NCI-H226 (cell line): ENCODE measurements at regions not wholly inside any gene's neighbourhood (a gene's known extent, or its start where the extent isn't known, plus 50 kb on each side); places are given as distances from the start of the nearest gene placed in this dataset.

Source experiments
- DNase-seq: peaks from one replicate; pipeline ENCODE4 v3.0.0-alpha.2; 2015

DNA sequence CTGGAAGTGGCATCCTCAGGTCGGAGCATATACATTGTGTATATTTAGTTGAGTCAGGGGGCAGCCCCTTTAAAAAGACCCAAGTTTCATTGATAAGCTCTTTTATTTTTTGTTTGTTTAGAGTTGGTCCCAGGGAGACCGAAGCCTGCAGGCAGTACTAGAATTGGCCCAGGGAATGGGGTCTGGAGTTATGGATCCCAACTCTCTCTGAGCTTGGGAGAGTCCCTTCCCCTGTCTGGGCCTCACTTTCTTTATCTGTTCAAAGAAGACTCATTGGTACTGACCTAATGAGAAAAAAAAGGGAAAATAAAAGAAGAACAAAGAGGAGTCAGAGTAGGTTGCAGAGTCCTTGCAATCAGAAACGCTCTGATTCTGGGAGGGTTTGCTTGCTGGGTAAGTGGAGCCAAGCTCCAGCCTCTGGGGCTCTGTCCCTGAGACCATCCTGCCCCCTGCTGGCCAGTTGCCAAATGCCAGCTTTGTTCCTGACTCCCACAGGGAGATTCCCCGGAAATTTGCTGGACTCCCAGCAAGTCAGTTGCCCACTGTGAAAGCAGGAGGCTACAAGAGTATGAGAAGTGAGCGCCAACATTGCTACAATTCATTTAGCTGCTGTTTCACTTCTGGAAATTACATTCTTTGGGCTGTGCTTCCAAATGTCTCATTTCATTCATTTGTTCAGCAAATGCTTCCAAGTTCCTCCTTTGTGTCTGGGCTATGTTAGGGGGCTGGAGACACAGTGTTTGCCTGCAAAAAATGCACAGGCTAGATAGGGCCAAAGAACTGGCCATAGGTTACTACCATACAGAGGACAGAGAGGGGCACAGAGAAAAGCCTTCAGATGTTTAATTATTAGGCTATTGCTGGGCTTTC lies 156.2 kb downstream of the MELK start:
- DNase-seq, result peak; percentile 4

DNA sequence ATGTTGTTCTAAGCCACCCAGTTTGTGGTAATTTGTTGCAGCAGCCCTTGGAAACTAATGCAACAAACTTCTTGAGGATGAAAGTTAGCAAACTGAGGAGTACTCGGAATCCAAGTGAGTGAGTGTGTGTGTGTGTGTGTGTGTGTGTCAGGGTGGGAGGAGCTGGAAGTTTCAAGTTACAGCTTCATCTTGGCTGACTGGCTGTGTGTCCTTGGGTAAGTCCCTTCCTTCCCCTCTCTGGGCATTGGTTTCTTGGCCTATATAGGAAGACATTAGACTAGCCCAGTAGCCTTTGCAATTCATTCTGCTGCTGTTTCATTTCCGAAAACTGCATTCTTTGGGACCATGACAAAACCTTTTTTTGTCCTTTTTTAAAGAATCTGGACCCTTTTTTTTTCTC lies 157.2 kb downstream of the MELK start:
- DNase-seq, result no peak

GRCh38 chr9:36730414-36730813 lies 157.7 kb downstream of the MELK start:
- DNase-seq, result no peak

- DNase-seq, result no peak
These were observed 158.6 kb downstream of the MELK start for GRCh38 chr9:36731068-36731956.

DNA sequence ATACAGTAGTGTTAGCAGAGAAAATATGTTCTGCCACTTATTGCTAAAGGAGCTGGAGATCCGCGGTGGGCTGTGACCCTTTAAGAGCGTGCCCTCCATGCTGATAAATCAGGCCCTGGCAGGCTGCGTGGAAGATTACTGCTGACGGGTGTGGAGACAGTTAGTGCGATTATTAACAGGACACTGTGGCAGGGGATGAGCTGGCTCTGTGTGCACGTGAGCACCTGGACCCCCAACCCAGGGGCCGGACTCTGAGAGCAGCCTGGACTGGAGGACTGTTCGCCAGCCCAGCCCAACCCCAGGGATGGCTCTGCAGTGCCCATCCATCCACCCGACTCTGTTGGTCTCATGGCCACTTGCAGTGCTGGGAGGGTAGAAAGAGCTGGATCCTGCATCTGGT lies 162.0 kb downstream of the MELK start:
- DNase-seq, result no peak

DNA sequence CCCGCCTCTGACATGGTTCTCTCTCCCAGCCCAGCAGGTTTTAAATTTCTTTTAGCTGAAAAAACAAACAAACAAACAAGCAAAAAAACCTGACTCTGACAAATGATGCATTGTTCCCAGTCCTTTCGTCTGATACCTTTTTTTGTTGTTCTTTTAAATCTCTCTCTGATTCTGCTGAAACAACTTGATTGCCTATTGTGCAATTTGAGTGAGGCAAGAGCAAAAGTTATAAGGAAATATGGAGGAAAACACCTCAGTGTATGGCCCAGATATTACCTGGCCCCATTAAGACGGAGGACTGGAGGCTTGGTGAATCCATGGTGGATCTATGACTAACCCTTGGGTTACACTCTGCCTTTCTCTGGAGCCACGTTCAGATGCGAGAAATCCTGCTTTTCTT lies 164.0 kb downstream of the MELK start:
- no peak for DNase-seq

DNA sequence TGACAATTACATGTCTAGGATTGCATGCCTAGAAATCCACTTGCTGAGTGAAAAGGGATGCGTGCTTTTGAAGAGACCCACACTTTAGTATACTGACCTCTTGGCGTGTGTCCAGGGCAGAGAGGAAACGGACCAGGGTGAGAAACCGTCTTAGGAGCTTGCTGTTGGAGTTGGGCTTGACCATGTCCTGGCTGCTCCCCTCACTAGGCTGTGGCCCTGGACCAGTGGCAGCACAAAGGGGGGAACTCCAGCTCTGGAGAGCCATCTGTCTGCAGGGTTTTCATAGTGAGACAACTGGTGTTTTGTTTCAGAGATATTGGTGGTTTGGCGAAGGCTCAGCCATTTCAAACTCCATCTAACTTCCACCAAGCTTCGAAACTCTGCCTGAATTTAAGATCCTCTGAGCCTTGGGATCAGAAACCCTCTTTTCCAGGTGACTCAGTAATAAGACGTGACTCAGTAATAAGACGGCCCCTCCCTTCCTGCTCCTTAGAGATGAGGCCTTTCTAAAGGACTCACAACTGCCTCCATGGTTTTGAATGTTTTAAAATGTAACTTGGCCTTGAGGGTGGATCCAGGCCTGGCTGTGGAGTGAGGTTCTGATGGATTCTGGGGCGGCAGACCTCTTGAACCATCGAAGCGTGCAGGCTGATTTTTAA lies 165.8 kb downstream of the MELK start:
- DNase-seq, result peak; percentile 6

- no peak for DNase-seq
These were observed 166.8 kb downstream of the MELK start for GRCh38 chr9:36739373-36740116.

DNA sequence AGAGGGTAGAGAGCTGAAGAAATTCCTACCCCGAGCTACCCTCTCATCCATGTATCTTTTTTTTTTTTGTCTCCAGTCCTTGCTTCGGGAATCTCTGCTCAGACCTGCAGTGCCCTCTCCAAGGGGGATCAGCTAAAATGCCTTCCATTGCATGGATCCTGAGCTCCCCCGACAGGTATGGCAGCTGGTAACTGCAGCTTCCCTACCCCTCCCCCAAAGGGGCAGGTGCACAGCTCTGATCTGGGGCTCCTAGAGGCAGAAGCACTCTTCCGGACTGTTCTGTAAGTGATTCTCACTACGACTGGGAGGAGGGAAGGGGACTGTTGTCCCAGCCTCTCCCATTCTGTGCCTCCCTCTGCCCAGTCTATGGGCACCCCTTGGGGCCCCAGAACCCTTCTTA lies 169.6 kb downstream of the MELK start:
- no peak for DNase-seq

DNA sequence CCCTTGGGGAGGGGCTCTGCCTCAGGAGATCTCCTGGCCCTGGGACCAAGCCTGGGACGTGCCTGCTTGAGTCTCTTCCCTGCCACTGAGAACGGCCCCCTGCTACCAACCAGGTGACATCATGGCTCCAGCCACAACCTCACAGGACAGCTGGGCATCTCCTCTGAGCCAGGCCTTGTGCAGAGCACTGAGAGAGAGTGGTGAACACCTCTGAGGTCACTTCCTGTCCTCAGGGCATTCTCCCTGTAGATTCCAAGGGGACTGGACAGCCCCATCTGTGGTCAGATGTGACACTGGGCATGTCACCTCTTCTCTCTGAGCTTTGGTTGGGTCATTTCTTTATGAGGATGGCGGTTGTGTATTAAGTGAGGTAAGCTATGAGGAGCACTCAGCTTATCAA lies 172.0 kb downstream of the MELK start:
- DNase-seq, result no peak

DNA sequence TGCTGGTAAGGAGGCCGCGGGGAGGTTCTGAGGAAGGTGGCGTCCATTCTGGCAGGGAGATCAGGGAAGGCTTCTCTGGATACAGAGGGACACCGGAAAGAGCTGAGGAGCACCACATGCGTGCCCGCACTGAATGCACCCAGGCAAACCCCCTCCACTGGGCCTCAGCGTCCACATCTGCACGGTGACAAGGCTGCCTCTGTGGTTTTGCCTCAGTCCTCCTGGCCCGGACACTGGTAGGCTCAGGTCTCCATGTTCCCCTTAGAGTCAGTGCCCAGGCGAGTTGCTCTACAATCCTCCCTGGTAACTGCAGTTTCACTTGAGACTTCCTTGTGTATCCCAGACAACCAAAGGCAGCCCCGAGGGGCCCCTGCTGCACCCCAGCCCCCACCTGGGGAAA lies 173.3 kb downstream of the MELK start:
- no peak for DNase-seq

DNA sequence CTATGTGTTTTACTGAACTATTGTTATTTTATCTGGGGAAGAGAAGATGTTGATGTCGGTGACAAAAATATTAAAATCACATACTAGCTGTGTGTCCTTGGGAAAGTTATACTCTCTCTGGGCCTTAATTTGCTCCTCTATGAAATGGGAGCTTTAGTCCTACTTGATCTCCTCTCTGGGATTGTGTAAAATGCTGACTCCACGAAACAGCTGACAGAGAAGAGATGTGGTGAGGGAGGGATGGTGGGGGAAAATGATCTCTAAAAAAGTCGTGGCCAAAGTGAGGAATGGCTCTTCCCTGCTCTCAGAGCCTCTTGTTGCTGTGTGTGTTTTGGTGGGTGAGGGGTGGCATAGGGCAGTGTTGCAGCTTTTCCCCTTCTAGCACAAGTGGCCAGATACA lies 173.7 kb downstream of the MELK start:
- no peak for DNase-seq

DNA sequence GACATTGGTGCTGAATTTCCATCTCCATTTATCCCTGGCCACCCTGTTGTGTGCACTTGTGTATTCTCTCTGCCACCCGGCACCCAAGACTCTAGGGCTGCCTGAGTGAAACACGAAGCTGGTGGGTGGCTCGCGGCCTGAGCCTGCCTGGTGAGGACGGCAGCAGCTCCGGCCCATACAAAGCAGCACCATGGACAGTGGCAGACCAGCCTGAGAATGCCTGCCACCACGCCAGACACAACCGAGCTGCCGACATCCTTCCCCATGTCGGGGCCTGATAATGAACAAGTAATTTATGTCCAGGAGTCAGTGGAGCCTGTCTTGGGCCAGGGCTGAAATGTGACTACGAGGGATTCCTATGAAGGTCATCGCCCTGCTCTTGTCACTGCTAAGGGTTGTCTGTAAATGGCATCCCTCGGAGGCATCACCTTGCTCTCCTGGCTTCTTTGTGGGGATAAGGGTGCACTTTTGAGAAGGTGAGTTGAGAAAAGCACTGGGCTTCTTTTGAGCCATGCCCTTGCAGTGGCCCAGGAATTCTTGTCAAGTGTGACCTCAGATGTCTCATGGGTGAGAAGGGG lies 175.7 kb downstream of the MELK start:
- no peak for DNase-seq

DNA sequence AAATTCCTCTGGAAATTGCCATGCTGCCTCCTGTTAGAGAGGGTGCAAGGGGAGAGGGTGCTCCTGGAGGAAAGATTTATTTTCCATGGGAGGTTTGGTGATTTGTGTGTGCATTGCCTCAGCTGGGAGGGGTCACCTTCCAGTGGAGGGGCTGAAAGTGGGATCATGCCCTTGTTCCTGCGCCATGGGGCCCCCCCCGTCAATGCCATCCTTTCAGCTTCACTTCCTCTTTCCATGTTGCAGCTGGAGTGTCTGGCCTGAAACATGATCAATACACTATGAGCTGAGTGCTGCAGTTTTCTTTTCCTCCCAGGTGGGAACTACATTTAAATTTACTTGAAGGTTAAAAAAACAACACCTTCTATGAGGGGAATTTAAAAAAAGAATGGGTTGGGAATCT lies 176.8 kb downstream of the MELK start:
- no peak for DNase-seq

GRCh38 chr9:36750630-36751029 lies 177.9 kb downstream of the MELK start:
- DNase-seq, result no peak

DNA sequence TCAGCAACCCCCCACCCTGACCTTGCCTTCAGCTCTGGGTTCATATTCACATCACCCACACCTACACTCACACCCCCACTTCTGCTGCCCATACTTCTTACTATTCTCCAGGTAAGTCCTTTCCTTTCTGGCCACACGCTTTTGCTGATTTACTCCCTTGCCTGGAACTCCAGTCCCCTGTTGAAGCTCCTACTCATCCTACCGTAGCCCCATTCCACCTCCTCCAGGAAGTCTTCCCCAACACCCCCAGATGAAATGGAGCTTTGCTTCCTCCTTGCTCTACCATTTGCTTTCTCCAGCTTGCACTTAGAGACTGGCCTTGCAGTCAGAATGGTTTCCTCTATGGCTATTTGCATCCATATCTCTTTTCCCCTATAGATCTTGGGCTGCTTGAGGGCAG lies 182.3 kb downstream of the MELK start:
- DNase-seq, result no peak

- no peak for DNase-seq
These were observed 186.4 kb downstream of the MELK start for GRCh38 chr9:36759141-36759540.

DNA sequence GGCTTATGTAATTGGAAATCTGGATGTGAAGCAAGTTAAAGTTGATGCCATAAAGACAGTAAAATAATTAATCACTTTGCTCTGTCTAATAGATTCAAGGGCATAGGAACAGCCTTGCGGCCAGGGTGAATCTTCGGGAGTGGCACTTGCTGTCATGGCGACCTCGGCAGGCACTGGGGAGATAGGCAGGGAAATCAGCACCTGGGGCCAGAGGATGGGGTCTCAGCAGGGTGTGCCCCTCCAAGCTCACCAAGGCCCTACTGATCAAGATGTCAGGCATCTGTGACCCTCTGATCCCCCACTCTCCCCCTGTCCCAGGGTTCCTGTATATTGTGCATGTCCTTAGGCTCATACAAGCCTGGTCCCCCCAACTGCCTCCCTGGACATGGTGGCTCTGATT lies 187.3 kb downstream of the MELK start:
- DNase-seq, result no peak

DNA sequence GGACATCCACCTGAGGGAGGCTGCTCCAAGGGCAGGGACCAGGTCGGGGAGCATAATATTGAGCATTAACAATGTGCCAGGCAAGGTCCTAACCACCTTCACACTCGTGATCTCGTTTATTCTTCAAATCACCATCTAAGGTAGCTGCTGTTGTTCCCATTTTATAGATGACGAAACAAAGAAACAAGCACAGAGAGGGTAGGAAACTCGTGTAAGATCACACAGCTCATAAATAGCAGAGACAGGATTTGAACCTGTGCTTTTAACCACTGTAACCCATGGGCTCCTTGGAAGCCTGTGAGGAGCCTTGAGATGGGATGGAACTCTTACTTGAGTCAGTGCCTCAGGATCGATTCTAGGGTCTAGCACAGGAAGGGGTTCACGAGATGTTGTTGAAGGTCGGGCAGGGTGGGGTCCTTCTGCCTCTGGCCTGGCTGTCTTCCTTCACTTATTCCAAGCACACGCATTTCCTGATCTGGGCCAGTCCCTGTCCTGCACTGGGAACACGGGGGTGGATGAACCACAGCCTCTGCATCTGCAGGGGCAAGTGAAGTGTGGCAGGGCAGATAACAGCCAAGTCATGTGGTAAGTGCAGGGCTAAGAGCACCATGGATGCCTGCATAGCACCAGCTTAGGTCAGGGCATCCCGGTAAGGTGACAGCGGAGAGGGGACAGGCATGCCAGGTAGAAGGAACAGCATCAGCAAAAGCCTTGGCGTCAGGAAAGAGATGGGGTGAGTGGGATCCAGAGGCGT lies 188.1 kb downstream of the MELK start:
- no peak for DNase-seq

- no peak for DNase-seq
These were observed 190.3 kb downstream of the MELK start for GRCh38 chr9:36762958-36763357.

DNA sequence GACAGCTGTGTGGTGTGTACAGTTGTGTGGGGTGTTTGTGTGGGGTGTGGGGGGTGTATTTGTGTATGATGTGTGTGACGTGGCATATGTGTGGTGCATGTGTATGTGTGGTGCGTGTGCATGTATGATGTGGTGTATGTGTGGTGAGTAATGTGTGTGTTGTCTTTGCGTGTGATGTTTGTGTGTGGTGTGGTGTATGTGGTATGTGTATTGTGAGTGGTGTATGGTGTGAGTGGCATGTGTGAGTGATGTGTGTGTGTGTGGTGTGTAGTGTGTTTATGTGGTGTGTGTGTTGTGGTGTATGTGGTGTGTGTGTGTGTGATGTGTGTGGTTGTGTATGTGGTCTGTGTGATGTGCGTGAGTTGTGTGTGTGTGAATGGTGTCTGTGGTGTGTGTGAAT lies 191.1 kb downstream of the MELK start:
- no peak for DNase-seq
